IMR-90 (cell line): ENCODE measurements at regions not wholly inside any gene's neighbourhood (a gene's known extent, or its start where the extent isn't known, plus 50 kb on each side); places are given as distances from the start of the nearest gene placed in this dataset.
"Not testable (repeated sequence)": the region's sequence is repeated elsewhere in the genome, so short reads cannot be mapped to it uniquely, and the experiment has no call there.

Source experiments
- BHLHE40 ChIP-seq: fragments of 150-350 bp; IDR thresholded peaks from 2 replicates; pipeline ENCODE4 v1.6.1; 2016; ENCODE audit warnings: mild to moderate bottlenecking, low read depth, low read length
- CTCF ChIP-seq: conservative IDR thresholded peaks from 2 replicates; pipeline ENCODE4 v1.5.1; 2012; ENCODE audit warnings: mild to moderate bottlenecking, low read depth, low read length, improper control_type of control experiment
- MAFK ChIP-seq: IDR thresholded peaks from 2 replicates; pipeline ENCODE4 v1.6.1; 2012; ENCODE audit warnings: low read depth, low read length, improper control_type of control experiment
- RCOR1 ChIP-seq: IDR thresholded peaks from 2 replicates; pipeline ENCODE4 v1.6.1; 2012; ENCODE audit warnings: mild to moderate bottlenecking, low read length, improper control_type of control experiment; ENCODE audit not compliant: insufficient replicate concordance
- RFX5 ChIP-seq: IDR thresholded peaks from 2 replicates; pipeline ENCODE4 v1.8.0; 2012; ENCODE audit warnings: low read depth, mild to moderate bottlenecking, low read length, moderate library complexity

- not testable (repeated sequence) for TF ChIP-seq RFX5, CTCF, RCOR1, BHLHE40, MAFK
Observed at GRCh38 chr15:23766779-23767178, 79.7 kb upstream of the NDN start.
